Karpas-422 (cell line): ENCODE measurements at regions not wholly inside any gene's neighbourhood (a gene's known extent, or its start where the extent isn't known, plus 50 kb on each side); places are given as distances from the start of the nearest gene placed in this dataset.

Experiments
- DNase-seq: peaks from one replicate; pipeline ENCODE4 v3.0.0-alpha.2; 2015
- H2AFZ ChIP-seq: fragments of 200-600 bp; sonication (generic); 2 replicates; pipeline ENCODE4 v1.6.1; 2014; ENCODE audit warnings: antibody characterized with exemption, low read length, mixed read lengths
- H3K27ac ChIP-seq: fragments of 200-600 bp; sonication (generic); 2 replicates; pipeline ENCODE4 v1.5.1; 2014; ENCODE audit warnings: mild to moderate bottlenecking, low read length, moderate library complexity
- H3K27me3 ChIP-seq: fragments of 200-600 bp; sonication (generic); 2 replicates; pipeline ENCODE4 v1.6.1; 2014; ENCODE audit warnings: low read length, mixed read lengths
- H3K36me3 ChIP-seq: fragments of 200-600 bp; sonication (generic); 2 replicates; pipeline ENCODE4 v1.6.1; 2014; ENCODE audit warnings: low read length, mixed read lengths; ENCODE audit not compliant: insufficient read depth
- H3K4me1 ChIP-seq: fragments of 200-600 bp; sonication (generic); 2 replicates; pipeline ENCODE4 v1.6.1; 2014; ENCODE audit warnings: mild to moderate bottlenecking, low read length, mixed read lengths
- H3K4me2 ChIP-seq: fragments of 200-600 bp; sonication (generic); 2 replicates; pipeline ENCODE4 v1.6.1; 2014; ENCODE audit warnings: low read length, low read depth, mild to moderate bottlenecking; ENCODE audit not compliant: poor library complexity, severe bottlenecking
- H3K4me3 ChIP-seq: fragments of 200-600 bp; sonication (generic); 2 replicates; pipeline ENCODE4 v1.5.1; 2014; ENCODE audit warnings: mild to moderate bottlenecking, antibody characterized with exemption, low read length, mixed read lengths
- H3K79me2 ChIP-seq: fragments of 200-600 bp; sonication (generic); 2 replicates; pipeline ENCODE4 v1.6.1; 2014; ENCODE audit warnings: mild to moderate bottlenecking, low read length, mixed read lengths
- H3K9ac ChIP-seq: fragments of 200-600 bp; sonication (generic); 2 replicates; pipeline ENCODE4 v1.6.0; 2014; ENCODE audit warnings: low read length
- H3K9me2 ChIP-seq: fragments of 200-600 bp; sonication (generic), shearing (Covaris generic); replicated peaks from 2 replicates; pipeline ENCODE4 v1.6.0; 2014; ENCODE audit warnings: mild to moderate bottlenecking, low read length, moderate library complexity; ENCODE audit not compliant: insufficient read depth
- H3K9me3 ChIP-seq: fragments of 300-700, 200-600 bp; sonication (generic); 2 replicates; pipeline ENCODE4 v1.6.1; 2014; ENCODE audit warnings: low read length, mixed read lengths
- H4K20me1 ChIP-seq: fragments of 200-600 bp; sonication (generic); 2 replicates; pipeline ENCODE4 v1.6.1; 2014; ENCODE audit warnings: mild to moderate bottlenecking, antibody characterized with exemption, low read length, low read depth; ENCODE audit not compliant: insufficient read depth

- no peaks in the 10 kb centered on the region for H3K36me3 ChIP-seq
- no peak overlapping the region for H3K4me2 ChIP-seq
- no peak overlapping the region for H2AFZ ChIP-seq
- H3K79me2 ChIP-seq: no peaks in the 10 kb centered on the region
- no peak overlapping the region for H3K4me3 ChIP-seq
- no peak for DNase-seq
- H3K9me3 ChIP-seq: no peaks in the 10 kb centered on the region
- H3K9me2 ChIP-seq: no peaks in the 10 kb centered on the region
- H3K9ac ChIP-seq: no peak overlapping the region
- no peaks in the 10 kb centered on the region for H3K27me3 ChIP-seq
- H3K27ac ChIP-seq: no peak overlapping the region
- H4K20me1 ChIP-seq: no peaks in the 10 kb centered on the region
- no peaks in the 10 kb centered on the region for H3K4me1 ChIP-seq
Measured at GRCh38 chr3:116601206-116601605, 108.4 kb upstream of the TUSC7 start.

GRCh38 chr3:116607205-116607604 is 102.4 kb upstream of the TUSC7 start:
- Histone ChIP-seq H3K27me3 (no peaks in the 10 kb centered on the region), H3K9me3 (no peaks in the 10 kb centered on the region), H3K27ac (no peak overlapping the region), H4K20me1 (no peaks in the 10 kb centered on the region), H3K9ac (no peak overlapping the region), H3K4me3 (no peak overlapping the region), H3K36me3 (no peaks in the 10 kb centered on the region), H2AFZ (no peak overlapping the region), H3K4me1 (no peaks in the 10 kb centered on the region), H3K79me2 (no peaks in the 10 kb centered on the region), H3K4me2 (no peak overlapping the region), H3K9me2 (no peaks in the 10 kb centered on the region)
- DNase-seq: no peak

GRCh38 chr3:116610124-116610523 is 99.5 kb upstream of the TUSC7 start:
- Histone ChIP-seq H3K4me2 (no peak overlapping the region), H3K27ac (no peak overlapping the region), H3K9ac (no peak overlapping the region), H4K20me1 (no peaks in the 10 kb centered on the region), H3K9me3 (no peaks in the 10 kb centered on the region), H3K4me1 (no peaks in the 10 kb centered on the region), H3K4me3 (no peak overlapping the region), H3K79me2 (no peaks in the 10 kb centered on the region), H3K27me3 (no peaks in the 10 kb centered on the region), H3K36me3 (no peaks in the 10 kb centered on the region), H3K9me2 (no peaks in the 10 kb centered on the region), H2AFZ (no peak overlapping the region)
- no peak for DNase-seq

- no peaks in the 10 kb centered on the region for H3K79me2 ChIP-seq
- no peaks in the 10 kb centered on the region for H3K9me2 ChIP-seq
- no peaks in the 10 kb centered on the region for H3K36me3 ChIP-seq
Measured at GRCh38 chr3:116614795-116615362, 94.7 kb upstream of the TUSC7 start.

GRCh38 chr3:116618138-116618537 is 91.4 kb upstream of the TUSC7 start:
- Histone ChIP-seq H4K20me1 (no peaks in the 10 kb centered on the region), H3K36me3 (no peaks in the 10 kb centered on the region), H3K9ac (no peak overlapping the region), H3K4me3 (no peak overlapping the region), H3K27me3 (no peaks in the 10 kb centered on the region), H3K79me2 (no peaks in the 10 kb centered on the region), H3K27ac (no peak overlapping the region), H3K4me2 (no peak overlapping the region), H3K9me3 (no peaks in the 10 kb centered on the region; the same call in 1 of the 2 replicates), H3K4me1 (no peaks in the 10 kb centered on the region), H2AFZ (no peak overlapping the region), H3K9me2 (no peaks in the 10 kb centered on the region)
- DNase-seq: no peak

More at GRCh38 chr3:116614795-116615362, 94.7 kb upstream of the TUSC7 start:
- peak; percentile 52 for DNase-seq
- no peaks in the 10 kb centered on the region for H3K4me1 ChIP-seq
- no peak overlapping the region for H3K27ac ChIP-seq
- no peaks in the 10 kb centered on the region for H4K20me1 ChIP-seq
- no peaks in the 10 kb centered on the region for H3K27me3 ChIP-seq
- no peaks in the 10 kb centered on the region; the same call in 1 of the 2 replicates for H3K9me3 ChIP-seq
- H3K9ac ChIP-seq: no peak overlapping the region
- H3K4me3 ChIP-seq: no peak overlapping the region
- H2AFZ ChIP-seq: no peak overlapping the region
- no peak overlapping the region for H3K4me2 ChIP-seq

- no peaks in the 10 kb centered on the region; the same call in 1 of the 2 replicates for H3K9me3 ChIP-seq
- no peaks in the 10 kb centered on the region for H3K9me2 ChIP-seq
- no peaks in the 10 kb centered on the region for H3K27me3 ChIP-seq
- DNase-seq: no peak
- no peaks in the 10 kb centered on the region for H3K79me2 ChIP-seq
- no peak overlapping the region for H3K9ac ChIP-seq
- H4K20me1 ChIP-seq: no peaks in the 10 kb centered on the region
- H3K4me1 ChIP-seq: no peaks in the 10 kb centered on the region
- no peak overlapping the region for H3K27ac ChIP-seq
- H2AFZ ChIP-seq: no peak overlapping the region
- no peak overlapping the region for H3K4me3 ChIP-seq
- no peak overlapping the region for H3K4me2 ChIP-seq
- H3K36me3 ChIP-seq: no peaks in the 10 kb centered on the region
Measured at GRCh38 chr3:116618930-116619329, 90.6 kb upstream of the TUSC7 start.

GRCh38 chr3:116630494-116630893 is 79.1 kb upstream of the TUSC7 start:
- H4K20me1 ChIP-seq: no peaks in the 10 kb centered on the region
- no peak overlapping the region for H2AFZ ChIP-seq
- no peak for DNase-seq

GRCh38 chr3:116639641-116640040 is 69.9 kb upstream of the TUSC7 start:
- no peak overlapping the region for H3K9ac ChIP-seq
- H3K4me2 ChIP-seq: no peak overlapping the region
- no peak for DNase-seq
- H3K9me2 ChIP-seq: 0 out of 2 replicates have a peak, but pooled peaks cover 3% of the 10 kb centered on the region
- H2AFZ ChIP-seq: no peak overlapping the region
- no peaks in the 10 kb centered on the region for H3K36me3 ChIP-seq
- H3K4me3 ChIP-seq: no peak overlapping the region
- no peaks in the 10 kb centered on the region for H3K27me3 ChIP-seq
- no peaks in the 10 kb centered on the region for H3K4me1 ChIP-seq
- no peaks in the 10 kb centered on the region for H4K20me1 ChIP-seq
- no peak overlapping the region for H3K27ac ChIP-seq
- no peaks in the 10 kb centered on the region for H3K9me3 ChIP-seq
- no peaks in the 10 kb centered on the region for H3K79me2 ChIP-seq

More at GRCh38 chr3:116630494-116630893, 79.1 kb upstream of the TUSC7 start:
- Histone ChIP-seq H3K79me2 (no peaks in the 10 kb centered on the region), H3K36me3 (no peaks in the 10 kb centered on the region), H3K4me2 (no peak overlapping the region), H3K4me3 (no peak overlapping the region), H3K27ac (no peak overlapping the region), H3K9me2 (no peaks in the 10 kb centered on the region), H3K27me3 (no peaks in the 10 kb centered on the region), H3K9me3 (peaks cover 6% of the 10 kb centered on the region), H3K9ac (no peak overlapping the region), H3K4me1 (no peaks in the 10 kb centered on the region)
